Fibroblast of lung (primary cell): ENCODE measurements at regions not wholly inside any gene's neighbourhood (a gene's known extent, or its start where the extent isn't known, plus 50 kb on each side); places are given as distances from the start of the nearest gene placed in this dataset.

ENCODE experiments used
- DNase-seq, 2 donors: peaks; one replicate each; pipeline versions ENCODE4 v3.0.0 to v3.0.0-alpha.2; 2010; ENCODE audit warnings: low read depth in 2 of 2
- H2AFZ ChIP-seq: 2 replicates; pipeline ENCODE4 v1.5.1; 2012; ENCODE audit warnings: low read length, control low read depth, inconsistent platforms
- H3K27ac ChIP-seq: 2 replicates; pipeline ENCODE4 v1.5.1; 2011; ENCODE audit warnings: low read length, control low read depth; ENCODE audit not compliant: insufficient read depth
- H3K27me3 ChIP-seq: 2 replicates; pipeline ENCODE4 v1.5.1; 2011; ENCODE audit warnings: mild to moderate bottlenecking, low read length; ENCODE audit not compliant: control insufficient read depth, insufficient read depth
- H3K36me3 ChIP-seq: 2 replicates; pipeline ENCODE4 v1.5.1; 2011; ENCODE audit warnings: low read length; ENCODE audit not compliant: control insufficient read depth, insufficient read depth
- H3K4me1 ChIP-seq: 2 replicates; pipeline ENCODE4 v1.5.1; 2011; ENCODE audit warnings: low read length; ENCODE audit not compliant: control insufficient read depth, insufficient read depth; ENCODE audit errors: extremely low read depth
- H3K4me2 ChIP-seq: 2 replicates; pipeline ENCODE4 v1.5.1; 2011; ENCODE audit warnings: low read length, control low read depth; ENCODE audit not compliant: insufficient read depth; ENCODE audit errors: extremely low read depth
- H3K4me3 ChIP-seq, 4 experiments: fragments of 200-600 bp in 1 of 4; sonication (generic) in 1 of 4; replicated peaks in 1 of 4; 2 replicates each; pipeline ENCODE4 v1.5.1; 2011 to 2016; ENCODE audit warnings: low read length in 4 of 4, low read depth in 3 of 4, mild to moderate bottlenecking in 3 of 4, control low read depth in 2 of 4, inconsistent platforms in 1 of 4, mixed read lengths in 1 of 4; ENCODE audit not compliant: insufficient read depth in 1 of 4; ENCODE audit errors: control extremely low read depth in 1 of 4
- H3K79me2 ChIP-seq: 2 replicates; pipeline ENCODE4 v1.5.1; 2012; ENCODE audit warnings: mild to moderate bottlenecking, low read length, inconsistent platforms; ENCODE audit not compliant: control insufficient read depth, insufficient read depth
- H3K9ac ChIP-seq: 2 replicates; pipeline ENCODE4 v1.5.1; 2011; ENCODE audit warnings: mild to moderate bottlenecking, low read length, control low read depth; ENCODE audit not compliant: insufficient read depth
- H3K9me3 ChIP-seq: 2 replicates; pipeline ENCODE4 v1.5.1; 2012; ENCODE audit warnings: low read depth, low read length; ENCODE audit not compliant: control insufficient read depth, insufficient read depth
- H4K20me1 ChIP-seq: 2 replicates; pipeline ENCODE4 v1.5.1; 2011; ENCODE audit warnings: low read length; ENCODE audit not compliant: control insufficient read depth, insufficient read depth; ENCODE audit errors: extremely low read depth
- EZH2 ChIP-seq: IDR thresholded peaks from 2 replicates; pipeline ENCODE4 v1.5.1; 2012; ENCODE audit warnings: low read length, control low read depth, mild to moderate bottlenecking; ENCODE audit errors: missing control alignments
- TF ChIP-seq, protein P1 (sequence below), 2 donors: IDR thresholded peaks in 1 of 2; conservative IDR thresholded peaks in 1 of 2; 1 replicate in 1 of 2; 2 replicates in 1 of 2; pipeline ENCODE4 v1.5.1; 2011 to 2012; ENCODE audit warnings: low read length in 2 of 2, control low read depth in 1 of 2, inconsistent platforms in 1 of 2, low read depth in 1 of 2, mild to moderate bottlenecking in 1 of 2

DNA sequence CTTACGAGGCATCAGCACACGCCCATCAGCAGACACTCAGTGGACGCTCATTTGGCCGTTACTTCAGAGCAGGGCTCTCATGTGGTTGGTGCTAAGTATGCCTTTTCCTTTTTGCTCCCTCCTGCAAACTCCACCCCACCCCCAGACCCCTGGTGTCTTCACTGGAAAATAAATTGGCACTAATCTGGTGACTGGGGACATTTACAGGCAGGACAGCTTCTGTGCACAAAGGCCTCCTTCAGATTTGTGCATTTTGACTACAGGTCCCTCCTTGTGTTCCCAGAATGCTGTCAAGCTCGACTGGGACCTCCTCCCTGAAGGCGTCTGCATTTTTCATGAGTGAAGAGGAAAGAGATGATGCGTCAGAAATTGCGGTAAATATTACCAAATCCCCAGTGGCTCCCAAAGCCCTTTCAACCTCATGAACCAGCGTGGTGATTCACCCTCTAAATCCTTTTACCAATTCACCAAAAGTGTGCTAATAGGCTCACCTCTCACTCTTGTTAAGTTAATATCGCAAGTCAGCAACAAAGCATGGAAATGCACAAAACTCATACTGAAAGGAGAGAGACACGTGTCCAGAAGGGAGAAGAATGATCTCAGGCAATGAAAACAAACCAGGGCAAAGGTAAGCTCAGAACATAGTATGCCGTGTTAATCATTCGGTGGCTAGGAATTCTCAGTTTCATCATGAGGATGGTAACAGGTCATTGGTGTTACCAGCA is 119.0 kb downstream of the NKX6-1 start:
- Histone ChIP-seq H3K9ac (no peak overlapping the region), H3K36me3 (no peaks in the 10 kb centered on the region), H3K4me3 (no peak overlapping the region), H3K4me1 (no peaks in the 10 kb centered on the region), H3K4me2 (no peak overlapping the region), H3K27ac (no peak overlapping the region), H4K20me1 (no peaks in the 10 kb centered on the region), H3K27me3 (no peaks in the 10 kb centered on the region), H3K79me2 (no peaks in the 10 kb centered on the region), H3K9me3 (no peaks in the 10 kb centered on the region), H2AFZ (no peak overlapping the region)
- peak; percentile 6 to 71 for DNase-seq
- no peak for TF ChIP-seq EZH2
- TF ChIP-seq, protein P1, sequence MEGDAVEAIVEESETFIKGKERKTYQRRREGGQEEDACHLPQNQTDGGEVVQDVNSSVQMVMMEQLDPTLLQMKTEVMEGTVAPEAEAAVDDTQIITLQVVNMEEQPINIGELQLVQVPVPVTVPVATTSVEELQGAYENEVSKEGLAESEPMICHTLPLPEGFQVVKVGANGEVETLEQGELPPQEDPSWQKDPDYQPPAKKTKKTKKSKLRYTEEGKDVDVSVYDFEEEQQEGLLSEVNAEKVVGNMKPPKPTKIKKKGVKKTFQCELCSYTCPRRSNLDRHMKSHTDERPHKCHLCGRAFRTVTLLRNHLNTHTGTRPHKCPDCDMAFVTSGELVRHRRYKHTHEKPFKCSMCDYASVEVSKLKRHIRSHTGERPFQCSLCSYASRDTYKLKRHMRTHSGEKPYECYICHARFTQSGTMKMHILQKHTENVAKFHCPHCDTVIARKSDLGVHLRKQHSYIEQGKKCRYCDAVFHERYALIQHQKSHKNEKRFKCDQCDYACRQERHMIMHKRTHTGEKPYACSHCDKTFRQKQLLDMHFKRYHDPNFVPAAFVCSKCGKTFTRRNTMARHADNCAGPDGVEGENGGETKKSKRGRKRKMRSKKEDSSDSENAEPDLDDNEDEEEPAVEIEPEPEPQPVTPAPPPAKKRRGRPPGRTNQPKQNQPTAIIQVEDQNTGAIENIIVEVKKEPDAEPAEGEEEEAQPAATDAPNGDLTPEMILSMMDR (conservative IDR thresholded peaks at IDR 0.05 in 1 of 2, IDR thresholded peaks at IDR 0.05 in 1 of 2; ENCODE audit: low read depth in 1 of 2, low read length in 2 of 2): no peak

DNA sequence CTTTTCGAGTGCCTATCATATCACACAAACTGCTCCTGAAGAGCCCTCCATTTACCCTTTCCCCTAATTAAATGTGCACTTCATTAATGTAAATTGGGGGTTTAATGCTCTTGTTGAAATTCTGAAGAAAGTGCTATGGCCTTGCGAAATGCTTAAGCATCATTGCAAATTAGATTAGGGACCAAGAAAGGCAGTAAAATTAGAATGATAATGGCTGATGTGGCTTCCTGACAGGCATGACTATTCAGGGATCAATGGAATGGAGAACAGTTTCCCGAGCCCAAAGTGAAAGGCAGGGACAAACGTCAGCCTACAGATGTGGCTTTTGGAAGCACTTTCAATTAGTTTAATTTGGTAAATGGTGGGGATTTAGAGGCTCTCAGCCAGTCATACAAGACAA is 120.1 kb downstream of the NKX6-1 start:
- Histone ChIP-seq H3K27ac (no peak overlapping the region), H3K9ac (no peak overlapping the region), H3K27me3 (no peaks in the 10 kb centered on the region), H3K79me2 (no peaks in the 10 kb centered on the region), H3K4me1 (no peaks in the 10 kb centered on the region), H3K4me2 (no peak overlapping the region), H3K9me3 (no peaks in the 10 kb centered on the region), H3K4me3 (no peak overlapping the region), H3K36me3 (no peaks in the 10 kb centered on the region), H2AFZ (no peak overlapping the region), H4K20me1 (no peaks in the 10 kb centered on the region)
- no peak for TF ChIP-seq EZH2
- TF ChIP-seq, protein P1 (conservative IDR thresholded peaks at IDR 0.05 in 1 of 2, IDR thresholded peaks at IDR 0.05 in 1 of 2; ENCODE audit: low read depth in 1 of 2, low read length in 2 of 2): no peak
- DNase-seq: no peak

DNA sequence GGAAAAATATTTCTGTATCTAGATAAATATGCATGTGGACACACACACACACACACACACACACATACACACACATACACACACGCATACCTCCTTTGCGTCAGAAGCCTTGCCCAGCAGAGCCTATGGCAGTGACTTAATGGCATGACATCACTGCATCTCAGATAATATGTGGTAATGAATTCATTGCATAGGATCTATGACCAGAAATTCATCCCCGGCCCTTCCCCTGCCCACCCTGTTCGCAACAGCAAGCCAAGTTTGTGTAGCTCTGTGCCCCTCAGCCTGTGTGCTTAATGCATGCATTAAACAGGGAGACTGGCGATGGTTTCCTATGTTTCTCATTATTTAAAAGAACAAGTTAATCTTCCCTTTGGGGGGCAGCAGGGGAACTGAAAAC is 120.7 kb downstream of the NKX6-1 start:
- no peaks in the 10 kb centered on the region for H4K20me1 ChIP-seq

More for the DNA sequence above, 120.7 kb downstream of the NKX6-1 start:
- no peaks in the 10 kb centered on the region for H3K27me3 ChIP-seq
- no peak for DNase-seq
- H3K36me3 ChIP-seq: no peaks in the 10 kb centered on the region
- H3K4me2 ChIP-seq: no peak overlapping the region
- H3K9ac ChIP-seq: no peak overlapping the region
- no peaks in the 10 kb centered on the region for H3K9me3 ChIP-seq
- H3K27ac ChIP-seq: no peak overlapping the region
- TF ChIP-seq, protein P1 (conservative IDR thresholded peaks at IDR 0.05 in 1 of 2, IDR thresholded peaks at IDR 0.05 in 1 of 2; ENCODE audit: low read depth in 1 of 2, low read length in 2 of 2): no peak
- TF ChIP-seq EZH2: no peak
- no peaks in the 10 kb centered on the region for H3K4me1 ChIP-seq
- H3K79me2 ChIP-seq: no peaks in the 10 kb centered on the region
- no peak overlapping the region for H3K4me3 ChIP-seq
- no peak overlapping the region for H2AFZ ChIP-seq
